Small intestine (tissue), 7 donors: ENCODE measurements at regions not wholly inside any gene's neighbourhood (a gene's known extent, or its start where the extent isn't known, plus 50 kb on each side); places are given as distances from the start of the nearest gene placed in this dataset.

Experiments used
- DNase-seq, 2 donors: peaks; one replicate each; pipeline versions ENCODE4 v3.0.0 to v3.0.0-alpha.2; 2013
- FAIRE-seq: peaks from 2 replicates; lab custom pipeline; 2012; peaks lifted over from hg19 to GRCh38; lab: Jason Lieb, UNC
- H3K27ac ChIP-seq, 3 donors: one replicate each; pipeline ENCODE4 v1.5.1; 2013; ENCODE audit warnings: low read length in 2 of 3, mild to moderate bottlenecking in 2 of 3, control low read depth in 1 of 3, inconsistent platforms in 1 of 3, low read depth in 1 of 3, moderate library complexity in 1 of 3
- H3K27me3 ChIP-seq, 3 donors: one replicate each; pipeline ENCODE4 v1.6.1; 2013; ENCODE audit warnings: low read length in 3 of 3, inconsistent platforms in 1 of 3; ENCODE audit not compliant: control insufficient read depth in 3 of 3, insufficient read depth in 3 of 3
- H3K36me3 ChIP-seq, 3 donors: one replicate each; pipeline ENCODE4 v1.6.1; 2013; ENCODE audit warnings: low read length in 3 of 3, inconsistent platforms in 1 of 3, low read depth in 1 of 3, mild to moderate bottlenecking in 1 of 3, moderate library complexity in 1 of 3; ENCODE audit not compliant: control insufficient read depth in 3 of 3, insufficient read depth in 2 of 3
- H3K4me1 ChIP-seq, 3 donors: one replicate each; pipeline ENCODE4 v1.6.1; 2013; ENCODE audit warnings: low read length in 2 of 3, inconsistent platforms in 1 of 3, low read depth in 1 of 3, mild to moderate bottlenecking in 1 of 3, moderate library complexity in 1 of 3; ENCODE audit not compliant: control insufficient read depth in 3 of 3, insufficient read depth in 2 of 3
- H3K4me3 ChIP-seq, 3 donors: one replicate each; pipeline ENCODE4 v1.5.1; 2013; ENCODE audit warnings: low read length in 3 of 3, control low read depth in 1 of 3, inconsistent platforms in 1 of 3, low read depth in 1 of 3, mild to moderate bottlenecking in 1 of 3, moderate library complexity in 1 of 3
- H3K9me3 ChIP-seq, 2 donors: one replicate each; pipeline ENCODE4 v1.6.1; 2013; ENCODE audit warnings: low read depth in 1 of 2, low read length in 1 of 2; ENCODE audit not compliant: control insufficient read depth in 2 of 2, insufficient read depth in 1 of 2
- WGBS, 3 donors: extraction: QIAGEN DNeasy Blood & Tissue Kit; methylation state at CpG; one replicate each; pipeline ENCODE4 v1.1.7; 2013; 5-methylcytosine and 5-hydroxymethylcytosine counted together
- donor health status: healthy with polysubstance abuse.
- donor health status: control.
- donor health status: control.
- donor health status: Bipolar disorder and iron deficiency.
- donor health status: healthy.

- Histone ChIP-seq H3K36me3 (no peaks in the 10 kb centered on the region), H3K27ac (no peak overlapping the region), H3K9me3 (no peaks in the 10 kb centered on the region), H3K4me1 (no peaks in the 10 kb centered on the region), H3K4me3 (no peak overlapping the region), H3K27me3 (no peaks in the 10 kb centered on the region)
- 87 to 88% (median 88%) methylated on average over 3 of the region's 3 CpGs for WGBS, 3 donors
- no peak for DNase-seq
- no peak for FAIRE-seq
Measured at GRCh38 chr11:128397362-128397761, 190.0 kb downstream of the ETS1 start.

DNA sequence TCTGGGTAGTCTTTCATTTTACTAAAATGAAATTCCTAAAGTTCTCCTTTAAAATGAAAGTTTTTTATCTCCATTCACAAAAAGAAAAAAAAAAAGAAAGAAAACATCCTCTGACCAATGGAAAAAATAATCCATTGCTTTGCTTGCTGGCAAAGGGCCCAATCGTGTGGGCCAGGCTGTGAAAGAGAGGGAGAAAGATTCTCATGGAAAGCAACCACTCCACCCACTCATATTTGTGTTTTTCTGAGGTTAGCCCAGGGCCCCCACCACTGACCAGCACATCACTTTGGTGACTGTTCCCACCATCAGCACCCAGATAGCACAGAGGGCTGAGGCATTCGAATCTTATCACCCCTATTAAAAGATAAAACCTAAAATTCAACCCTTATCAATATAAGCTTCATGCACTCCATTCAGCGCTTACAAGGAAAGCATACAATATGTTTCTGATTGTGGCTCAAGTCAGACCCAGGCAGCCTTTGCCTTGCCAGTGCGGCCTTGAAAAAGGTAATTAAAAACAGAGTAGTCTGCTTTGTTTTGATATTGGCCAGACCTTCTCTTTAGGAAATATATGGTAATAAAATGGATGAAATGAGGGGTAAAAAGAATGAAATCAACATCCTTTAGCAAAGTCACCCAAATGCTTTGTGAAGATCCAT lies 192.8 kb downstream of the ETS1 start:
- Histone ChIP-seq H3K4me3 (no peak overlapping the region), H3K27me3 (no peaks in the 10 kb centered on the region), H3K4me1 (peaks cover 0 to 4% (median 0%) of the 10 kb centered on the region in 3 donors), H3K27ac (no peak overlapping the region), H3K36me3 (no peaks in the 10 kb centered on the region), H3K9me3 (no peaks in the 10 kb centered on the region)
- FAIRE-seq (no peak), DNase-seq (no peak)
- WGBS, 3 donors, result 67 to 71% (median 69%) methylated on average over 4 of the region's 4 CpGs

DNA sequence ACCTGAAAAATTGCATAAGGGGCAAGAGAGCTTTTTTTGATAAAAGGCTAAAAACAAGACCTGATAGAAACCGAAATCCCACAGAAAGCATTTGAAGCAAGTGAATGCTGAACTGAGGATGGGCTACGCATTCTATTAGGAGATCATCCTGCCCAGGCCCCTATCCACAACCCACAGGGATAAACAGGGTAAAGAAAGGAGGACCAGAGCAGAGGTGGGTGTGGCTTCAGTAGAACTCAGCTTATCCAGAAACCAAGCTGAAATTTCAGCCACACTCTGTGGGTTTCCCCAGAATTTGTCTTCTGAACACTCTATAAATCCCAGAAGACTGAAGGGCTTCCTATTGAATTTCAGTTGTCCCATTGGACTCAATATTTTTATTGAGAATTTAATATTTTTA lies 195.1 kb downstream of the ETS1 start:
- FAIRE-seq (no peak), DNase-seq (no peak)
- WGBS, 3 donors, result 96 to 99% (median 98%) methylated on average over 2 of the region's 2 CpGs
- Histone ChIP-seq H3K27me3 (no peaks in the 10 kb centered on the region), H3K4me1 (peaks cover 0 to 4% (median 0%) of the 10 kb centered on the region in 3 donors), H3K9me3 (no peaks in the 10 kb centered on the region), H3K36me3 (no peaks in the 10 kb centered on the region), H3K4me3 (no peak overlapping the region), H3K27ac (no peak overlapping the region)

GRCh38 chr11:128391811-128392210 lies 195.5 kb downstream of the ETS1 start:
- no peak overlapping the region for H3K4me3 ChIP-seq
- H3K27ac ChIP-seq, result no peak overlapping the region
- no peaks in the 10 kb centered on the region for H3K36me3 ChIP-seq
- no peaks in the 10 kb centered on the region for H3K27me3 ChIP-seq
- peaks cover 0 to 4% (median 0%) of the 10 kb centered on the region in 3 donors for H3K4me1 ChIP-seq
- WGBS, 3 donors, result 56 to 80% (median 63%) methylated on average over 2 of the region's 2 CpGs
- DNase-seq, result no peak
- FAIRE-seq, result no peak
- no peaks in the 10 kb centered on the region for H3K9me3 ChIP-seq

- Histone ChIP-seq H3K9me3 (no peaks in the 10 kb centered on the region), H3K4me3 (no peak overlapping the region), H3K36me3 (no peaks in the 10 kb centered on the region), H3K27me3 (no peaks in the 10 kb centered on the region), H3K4me1 (peaks cover 0 to 4% (median 0%) of the 10 kb centered on the region in 3 donors), H3K27ac (no peak overlapping the region)
- DNase-seq (no peak), FAIRE-seq (no peak)
- WGBS, 3 donors, result 77 to 90% (median 89%) methylated on average over 1 of the region's 1 CpG
Measured at GRCh38 chr11:128390246-128390645, 197.1 kb downstream of the ETS1 start.

- H3K4me3 ChIP-seq, result no peak overlapping the region
- no peak overlapping the region for H3K27ac ChIP-seq
- no peaks in the 10 kb centered on the region for H3K9me3 ChIP-seq
- H3K27me3 ChIP-seq, result no peaks in the 10 kb centered on the region
- no peaks in the 10 kb centered on the region for H3K36me3 ChIP-seq
- H3K4me1 ChIP-seq, result peaks cover 0 to 4% (median 0%) of the 10 kb centered on the region in 3 donors
- WGBS, 3 donors, result 91 to 94% (median 92%) methylated on average over 7 of the region's 7 CpGs
- FAIRE-seq (no peak), DNase-seq (no peak)
Measured at GRCh38 chr11:128389461-128389976, 197.8 kb downstream of the ETS1 start.

DNA sequence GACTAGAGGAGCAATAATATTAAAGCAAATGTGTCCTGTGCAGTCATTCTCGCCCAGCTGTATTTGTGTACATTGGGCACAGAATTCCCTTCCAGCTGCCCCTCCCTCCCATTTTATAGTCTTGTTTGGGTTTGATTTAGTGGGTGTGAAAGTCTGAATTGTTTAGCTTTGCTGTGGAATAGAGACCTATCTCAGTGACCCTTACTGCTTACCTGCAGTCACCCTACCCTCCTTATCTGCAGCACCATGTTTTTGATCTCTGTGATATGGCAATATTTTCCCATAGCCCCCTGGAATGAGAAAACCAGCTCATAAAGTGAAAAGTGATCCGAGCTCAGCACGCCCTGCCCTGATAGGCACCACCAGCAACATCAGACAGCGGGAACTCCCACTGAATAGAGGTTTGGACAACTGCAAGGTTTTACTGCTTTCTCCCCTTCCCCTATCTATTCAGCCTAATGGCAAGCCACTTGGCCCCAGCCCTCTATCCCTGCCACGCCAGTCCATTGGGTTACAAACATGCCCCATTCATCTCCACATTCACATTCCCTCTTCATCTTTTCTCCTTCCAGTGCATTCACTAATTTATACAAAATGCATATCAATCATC lies 199.0 kb downstream of the ETS1 start:
- no peaks in the 10 kb centered on the region for H3K9me3 ChIP-seq
- WGBS, 3 donors, result 24 to 67% (median 63%) methylated on average over 5 of the region's 5 CpGs
- peak; percentile 22 to 25 for DNase-seq
- H3K36me3 ChIP-seq, result no peaks in the 10 kb centered on the region
- no peak overlapping the region for H3K4me3 ChIP-seq
- H3K27me3 ChIP-seq, result no peaks in the 10 kb centered on the region
- FAIRE-seq, result no peak
- no peak overlapping the region for H3K27ac ChIP-seq
- H3K4me1 ChIP-seq, result peaks cover 0 to 4% (median 0%) of the 10 kb centered on the region in 3 donors

DNA sequence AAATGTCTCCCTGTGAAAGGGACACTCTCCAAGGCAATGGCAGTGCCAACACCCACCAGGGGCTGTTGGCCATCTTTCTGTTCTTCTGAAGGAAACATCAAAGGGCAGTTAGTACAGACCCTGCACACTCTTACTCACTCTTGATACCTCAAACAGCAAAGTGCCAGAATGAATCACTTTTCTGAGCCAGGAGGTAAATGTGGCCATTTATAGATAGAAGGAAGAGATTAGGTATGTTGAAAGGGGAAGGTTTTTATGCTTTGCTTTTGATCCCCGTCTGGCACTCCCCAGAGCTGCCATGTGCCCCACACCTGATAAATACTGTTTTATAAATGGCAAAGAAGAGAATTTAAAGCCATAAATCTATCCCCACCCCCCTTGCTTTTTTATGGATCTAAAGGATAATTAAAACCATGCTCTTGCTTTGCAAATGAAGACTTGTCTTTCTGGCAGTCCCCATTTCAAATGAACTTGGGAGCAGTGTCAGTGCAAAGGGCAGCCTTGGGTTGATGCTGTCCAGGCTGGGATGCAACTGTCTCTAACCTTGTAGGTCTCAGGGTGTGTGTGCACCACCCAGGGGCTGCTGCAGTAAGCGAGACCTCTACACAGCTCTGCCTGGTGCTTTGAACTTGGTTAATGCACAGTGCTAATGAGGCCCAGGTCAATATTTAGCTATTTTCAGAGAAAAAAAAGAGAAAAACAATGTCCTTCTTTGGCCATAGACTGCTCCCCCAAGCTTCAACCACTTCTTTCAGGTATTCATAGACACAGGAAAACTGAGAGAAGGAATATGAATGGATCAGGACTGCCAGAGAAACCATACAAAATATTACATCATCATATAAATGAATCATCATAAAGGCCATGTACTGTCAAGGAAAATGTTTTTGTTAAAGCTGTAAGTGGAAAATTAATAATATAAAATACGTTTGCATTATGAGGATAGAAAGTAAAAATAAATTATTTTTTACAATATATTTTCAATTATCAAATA lies 207.5 kb downstream of the ETS1 start:
- no peaks in the 10 kb centered on the region for H3K4me1 ChIP-seq
- no peaks in the 10 kb centered on the region for H3K27me3 ChIP-seq
- no peak for DNase-seq
- no peaks in the 10 kb centered on the region for H3K36me3 ChIP-seq
- FAIRE-seq, result no peak
- H3K4me3 ChIP-seq, result no peak overlapping the region
- 60 to 67% (median 60%) methylated on average over 3 of the region's 3 CpGs for WGBS, 3 donors
- H3K9me3 ChIP-seq, result peaks cover 1 to 4% of the 10 kb centered on the region in 2 donors
- no peak overlapping the region for H3K27ac ChIP-seq
